ENCODE measurements at regions not wholly inside any gene's neighbourhood (a gene's known extent, or its start where the extent isn't known, plus 50 kb on each side); places are given as distances from the start of the nearest gene placed in this dataset.

DNA sequence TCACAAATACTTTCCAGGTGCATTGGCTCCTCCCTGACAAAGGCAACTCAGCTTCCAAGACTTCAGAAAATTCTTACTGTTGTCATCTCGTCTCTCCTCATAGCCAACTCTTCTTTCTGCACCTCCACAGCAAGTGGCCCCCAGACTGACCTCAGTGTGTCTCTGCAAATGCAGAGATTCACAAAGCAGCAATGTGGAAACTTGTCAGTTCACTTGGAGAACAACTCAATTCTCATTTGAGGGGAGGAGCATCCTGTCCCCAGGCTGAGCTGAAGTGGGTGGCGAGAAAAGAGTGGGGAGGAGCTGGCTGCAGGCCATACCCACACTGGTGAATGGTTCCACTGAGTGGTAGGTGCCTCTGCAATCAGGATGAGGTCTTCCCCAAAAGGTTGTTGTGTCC is 248.7 kb upstream of the IL12A start:
- intact Hi-C loops (cut with DNase I; ENCODE audit: low total_unique reads) (no loop called here), in situ Hi-C loops (cut with MboI; ENCODE audit: low pct_ligation_motif_present in 1 of 4, low pct_unique_long_range_greater_than_20kb in 1 of 4, low sequenced_read_pairs in 3 of 4) (no loop called here)
- Histone ChIP-seq H3K27me3 (no peaks in the 10 kb centered on the region), H3K4me1 (no peaks in the 10 kb centered on the region), H3K36me3 (no peaks in the 10 kb centered on the region), H3K9me3 (no peaks in the 10 kb centered on the region), H3K27ac (no peak overlapping the region), H3K4me3 (no peak overlapping the region)
- WGBS, 2 donors (ENCODE audit: low coverage in 1 of 2) = 48 to 67% methylated on average over 1 to 2 of the region's 2 CpGs
- no peak for DNase-seq
- no peak for TF ChIP-seq POLR2A (IDR thresholded peaks at IDR 0.05)
- TF ChIP-seq, protein P1, sequence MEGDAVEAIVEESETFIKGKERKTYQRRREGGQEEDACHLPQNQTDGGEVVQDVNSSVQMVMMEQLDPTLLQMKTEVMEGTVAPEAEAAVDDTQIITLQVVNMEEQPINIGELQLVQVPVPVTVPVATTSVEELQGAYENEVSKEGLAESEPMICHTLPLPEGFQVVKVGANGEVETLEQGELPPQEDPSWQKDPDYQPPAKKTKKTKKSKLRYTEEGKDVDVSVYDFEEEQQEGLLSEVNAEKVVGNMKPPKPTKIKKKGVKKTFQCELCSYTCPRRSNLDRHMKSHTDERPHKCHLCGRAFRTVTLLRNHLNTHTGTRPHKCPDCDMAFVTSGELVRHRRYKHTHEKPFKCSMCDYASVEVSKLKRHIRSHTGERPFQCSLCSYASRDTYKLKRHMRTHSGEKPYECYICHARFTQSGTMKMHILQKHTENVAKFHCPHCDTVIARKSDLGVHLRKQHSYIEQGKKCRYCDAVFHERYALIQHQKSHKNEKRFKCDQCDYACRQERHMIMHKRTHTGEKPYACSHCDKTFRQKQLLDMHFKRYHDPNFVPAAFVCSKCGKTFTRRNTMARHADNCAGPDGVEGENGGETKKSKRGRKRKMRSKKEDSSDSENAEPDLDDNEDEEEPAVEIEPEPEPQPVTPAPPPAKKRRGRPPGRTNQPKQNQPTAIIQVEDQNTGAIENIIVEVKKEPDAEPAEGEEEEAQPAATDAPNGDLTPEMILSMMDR (IDR thresholded peaks at IDR 0.05) = no peak

DNA sequence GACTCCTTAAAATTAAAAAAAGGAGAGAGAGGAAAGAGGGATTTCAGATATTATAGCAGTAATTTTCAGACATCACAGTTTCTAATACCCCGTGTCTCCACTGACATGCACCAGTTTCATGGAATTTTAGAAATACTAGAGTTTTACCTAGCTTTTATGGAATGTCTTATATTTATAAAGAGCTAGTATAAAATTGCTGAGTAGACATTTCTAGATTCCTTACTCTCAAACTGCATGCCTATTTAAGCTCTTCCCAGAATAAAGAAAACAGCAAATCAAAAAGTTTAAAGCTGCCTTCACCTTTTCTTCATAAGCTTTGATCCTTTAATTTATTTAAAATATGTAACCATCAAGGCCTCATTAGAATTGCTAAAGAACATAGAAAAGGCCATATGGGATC is 247.4 kb upstream of the IL12A start:
- in situ Hi-C loops (cut with MboI; ENCODE audit: low pct_ligation_motif_present in 1 of 4, low pct_unique_long_range_greater_than_20kb in 1 of 4, low sequenced_read_pairs in 3 of 4) = no loop called here
- DNase-seq = no peak
- no peak overlapping the region for H3K27ac ChIP-seq
- H3K27me3 ChIP-seq = no peaks in the 10 kb centered on the region
- no peak overlapping the region for H3K4me3 ChIP-seq
- 82 to 100% methylated on average over 1 of the region's 1 CpG for WGBS, 2 donors (ENCODE audit: low coverage in 1 of 2)
- H3K36me3 ChIP-seq = no peaks in the 10 kb centered on the region
- H3K4me1 ChIP-seq = no peaks in the 10 kb centered on the region
- intact Hi-C loops (cut with DNase I; ENCODE audit: low total_unique reads) = no loop called here
- no peaks in the 10 kb centered on the region for H3K9me3 ChIP-seq
- TF ChIP-seq, protein P1 (IDR thresholded peaks at IDR 0.05) = no peak
- TF ChIP-seq POLR2AphosphoS5 (IDR thresholded peaks at IDR 0.05) (no peak), POLR2A (IDR thresholded peaks at IDR 0.05) (no peak), EP300 (IDR thresholded peaks at IDR 0.05; ENCODE audit: low read depth) (no peak)

DNA sequence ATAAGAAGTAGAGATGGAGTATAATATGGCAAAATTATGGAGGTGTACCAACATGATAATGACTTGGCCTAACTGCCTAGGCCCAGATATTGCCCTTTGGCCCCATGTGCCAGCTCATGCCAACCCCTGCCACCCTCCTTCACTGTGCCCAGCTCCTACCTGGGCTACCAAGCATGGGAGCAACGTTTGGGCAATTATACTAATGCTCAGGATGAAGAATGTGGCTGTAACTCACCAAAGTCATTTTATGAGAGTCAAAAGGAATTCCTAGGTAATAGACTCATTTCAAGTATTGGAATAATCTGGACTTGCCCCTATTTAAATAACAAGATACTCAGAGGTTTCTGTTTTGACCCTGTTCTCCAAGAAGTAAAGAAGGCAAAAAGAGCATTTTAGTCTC is 240.2 kb upstream of the IL12A start:
- Histone ChIP-seq H3K4me3 (no peak overlapping the region), H3K27me3 (no peaks in the 10 kb centered on the region), H3K27ac (no peak overlapping the region), H3K4me1 (peaks cover 0 to 4% (median 0%) of the 10 kb centered on the region in 4 donors), H3K36me3 (no peaks in the 10 kb centered on the region), H3K9me3 (no peaks in the 10 kb centered on the region)
- in situ Hi-C loops (cut with MboI; ENCODE audit: low pct_ligation_motif_present in 1 of 4, low pct_unique_long_range_greater_than_20kb in 1 of 4, low sequenced_read_pairs in 3 of 4) = no loop called here
- no peak for TF ChIP-seq POLR2AphosphoS5 (IDR thresholded peaks at IDR 0.05)
- TF ChIP-seq, protein P1 (IDR thresholded peaks at IDR 0.05) = no peak
- no peak for TF ChIP-seq POLR2A (IDR thresholded peaks at IDR 0.05)
- TF ChIP-seq EP300 (IDR thresholded peaks at IDR 0.05; ENCODE audit: low read depth) = no peak
- 26% methylated on average over 1 of the region's 1 CpG; no CpG with 5 or more reads in 1 of the 2 donors for WGBS, 2 donors (ENCODE audit: low coverage in 1 of 2)
- no peak for DNase-seq
- intact Hi-C loops (cut with DNase I; ENCODE audit: low total_unique reads) = no loop called here

DNA sequence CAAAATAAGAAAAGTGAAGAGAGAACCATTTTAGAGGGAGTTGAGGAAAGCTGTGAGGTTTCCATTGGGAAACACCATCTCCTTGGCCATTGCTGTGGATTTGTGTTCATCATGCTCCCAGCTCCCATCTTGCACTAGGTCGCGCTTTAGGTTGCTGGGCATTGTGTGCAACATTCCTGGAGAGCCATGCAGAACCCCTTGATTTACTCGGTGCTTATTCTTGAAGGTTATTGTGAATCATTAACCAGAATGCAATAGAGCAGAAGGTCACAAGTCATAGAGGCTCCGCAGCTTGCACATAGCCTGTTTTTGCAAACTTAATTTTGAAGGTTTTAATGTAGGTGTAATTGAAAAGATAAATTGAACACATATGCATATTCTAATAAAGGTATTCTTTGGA is 239.2 kb upstream of the IL12A start:
- H3K36me3 ChIP-seq = no peaks in the 10 kb centered on the region
- H3K4me3 ChIP-seq = no peak overlapping the region
- DNase-seq = no peak
- in situ Hi-C loops (cut with MboI; ENCODE audit: low pct_ligation_motif_present in 1 of 4, low pct_unique_long_range_greater_than_20kb in 1 of 4, low sequenced_read_pairs in 3 of 4) = no loop called here
- TF ChIP-seq EP300 (IDR thresholded peaks at IDR 0.05; ENCODE audit: low read depth) = no peak
- TF ChIP-seq POLR2A (IDR thresholded peaks at IDR 0.05) = no peak
- TF ChIP-seq POLR2AphosphoS5 (IDR thresholded peaks at IDR 0.05) = no peak
- TF ChIP-seq, protein P1 (IDR thresholded peaks at IDR 0.05) = no peak
- WGBS, 2 donors (ENCODE audit: low coverage in 1 of 2) = 45 to 49% methylated on average over 4 of the region's 4 CpGs
- H3K4me1 ChIP-seq = peaks cover 0 to 4% (median 0%) of the 10 kb centered on the region in 4 donors
- H3K27me3 ChIP-seq = no peaks in the 10 kb centered on the region
- H3K27ac ChIP-seq = no peak overlapping the region
- H3K9me3 ChIP-seq = no peaks in the 10 kb centered on the region
- intact Hi-C loops (cut with DNase I; ENCODE audit: low total_unique reads) = no loop called here
